HG02642 (cell line): ENCODE measurements at regions not wholly inside any gene's neighbourhood (a gene's known extent, or its start where the extent isn't known, plus 50 kb on each side); places are given as distances from the start of the nearest gene placed in this dataset.
"Not testable (repeated sequence)": the region's sequence is repeated elsewhere in the genome, so short reads cannot be mapped to it uniquely, and the experiment has no call there.

Experiments used
- ATAC-seq: cut with Tn5 transposase; IDR thresholded peaks from one replicate; pipeline ENCODE4 v1.9.1; 2021; ENCODE audit warnings: mild to moderate bottlenecking; ENCODE audit not compliant: unreplicated experiment, poor library complexity

DNA sequence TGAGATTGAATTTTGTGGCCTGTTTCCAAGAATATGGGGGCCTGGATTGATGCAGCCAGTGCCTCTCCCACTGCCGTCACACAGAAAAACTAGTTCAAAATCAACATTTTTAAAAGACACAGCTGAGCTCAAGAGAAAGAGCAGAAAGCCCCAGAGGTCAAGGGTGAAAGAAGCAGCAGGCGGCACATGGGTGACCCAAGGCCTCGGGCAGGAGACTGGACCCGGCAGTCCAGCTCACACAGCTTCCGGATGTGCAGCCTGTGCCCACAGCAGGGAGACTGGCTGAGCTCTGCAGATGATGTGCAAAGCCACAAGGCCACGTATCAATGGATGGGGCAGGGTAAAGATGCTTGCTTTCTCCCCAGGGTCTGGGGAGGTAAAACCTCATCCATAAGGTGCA, 50.4 kb upstream of the RNF32 start:
- ATAC-seq: no peak

DNA sequence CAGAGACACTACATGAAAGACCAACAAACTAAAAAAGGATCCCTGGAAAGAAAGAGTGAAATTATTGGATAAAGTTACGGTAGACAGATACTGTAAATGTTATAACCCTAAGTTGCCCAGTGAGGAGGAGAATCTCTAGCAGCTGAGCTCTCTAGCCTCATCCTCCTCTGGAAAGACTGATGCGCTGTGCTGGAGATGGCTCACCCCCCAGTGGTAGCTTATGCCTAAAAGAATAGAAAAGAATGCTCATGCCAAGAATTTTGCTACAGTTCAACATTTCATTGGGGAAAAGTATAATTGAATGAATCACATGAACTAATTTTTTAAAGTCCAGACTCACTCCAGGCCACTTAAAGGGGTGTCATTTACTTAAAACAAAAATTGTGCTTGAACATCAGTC, 50.8 kb upstream of the RNF32 start:
- no peak for ATAC-seq

DNA sequence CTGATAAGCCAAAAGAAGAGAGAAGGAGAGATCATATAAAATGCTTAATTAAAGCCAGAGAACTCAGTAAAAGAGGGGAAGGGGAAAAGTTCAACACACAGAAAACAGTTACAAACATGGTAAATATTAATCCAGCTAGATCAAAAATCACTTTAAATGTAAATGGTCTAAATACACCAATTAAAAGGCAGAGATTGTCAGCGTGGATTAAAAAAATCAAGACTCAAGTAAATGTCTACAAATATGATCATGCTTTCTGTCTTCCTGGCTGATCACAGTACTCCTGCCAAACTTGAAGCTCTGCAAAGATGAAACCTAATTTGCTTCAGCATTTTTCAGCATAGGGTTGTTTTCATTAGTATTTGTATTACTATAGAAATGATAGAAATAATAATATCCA, 54.6 kb upstream of the RNF32 start:
- no peak for ATAC-seq

DNA sequence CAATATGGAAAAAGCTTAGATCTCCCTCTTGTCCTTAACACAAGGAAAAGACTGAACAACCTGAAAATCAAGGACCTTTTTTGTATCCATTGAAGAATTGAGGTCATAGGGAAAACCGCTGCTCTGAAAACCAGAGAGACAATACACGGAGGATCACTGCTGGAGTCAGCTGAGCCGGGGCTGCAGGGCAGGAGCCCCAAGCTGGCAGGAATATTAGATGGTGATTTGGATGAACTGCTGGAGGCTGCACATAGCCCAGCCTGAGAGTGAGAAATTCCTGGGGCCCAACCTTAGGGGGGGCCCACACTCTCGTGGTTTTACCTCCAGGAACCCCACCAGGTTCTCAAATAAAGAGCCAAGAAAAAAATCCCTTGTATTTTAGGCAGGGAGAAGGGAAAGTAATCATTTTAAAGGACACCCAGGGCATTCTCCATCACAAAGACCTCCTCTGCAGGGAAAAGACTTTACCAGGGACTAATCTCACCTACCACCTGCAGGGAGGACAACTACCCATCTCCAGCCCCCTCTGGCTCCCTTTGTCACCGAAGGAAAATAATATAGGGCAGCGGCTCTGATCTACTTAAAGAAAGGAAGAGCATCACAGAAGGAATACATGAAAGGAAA, 55.4 kb upstream of the RNF32 start:
- ATAC-seq: no peak

DNA sequence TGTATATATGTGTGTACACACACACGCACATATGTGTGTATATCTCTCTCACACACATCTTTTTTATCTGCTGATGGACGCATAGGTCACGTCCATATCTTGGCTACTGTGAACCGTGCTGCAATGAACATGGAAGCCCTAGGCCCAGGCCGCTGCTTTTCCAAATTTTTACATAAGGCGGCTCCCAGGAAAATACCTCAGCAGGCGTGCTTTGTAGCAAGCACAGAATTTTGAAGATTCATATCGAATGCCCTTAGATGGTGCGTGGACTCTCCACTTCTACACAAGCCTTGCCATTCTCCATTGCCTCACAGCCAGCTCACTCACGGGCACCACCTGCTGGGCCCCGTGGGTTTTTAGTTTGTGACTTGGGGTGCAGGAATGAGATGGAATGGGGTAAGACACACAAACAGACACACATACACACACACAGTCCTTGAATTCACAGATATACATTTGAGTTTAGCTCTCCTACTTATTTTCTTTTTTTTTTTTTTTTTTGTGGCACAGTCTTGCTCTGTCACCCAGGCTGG, 57.9 kb upstream of the RNF32 start:
- ATAC-seq: no peak

DNA sequence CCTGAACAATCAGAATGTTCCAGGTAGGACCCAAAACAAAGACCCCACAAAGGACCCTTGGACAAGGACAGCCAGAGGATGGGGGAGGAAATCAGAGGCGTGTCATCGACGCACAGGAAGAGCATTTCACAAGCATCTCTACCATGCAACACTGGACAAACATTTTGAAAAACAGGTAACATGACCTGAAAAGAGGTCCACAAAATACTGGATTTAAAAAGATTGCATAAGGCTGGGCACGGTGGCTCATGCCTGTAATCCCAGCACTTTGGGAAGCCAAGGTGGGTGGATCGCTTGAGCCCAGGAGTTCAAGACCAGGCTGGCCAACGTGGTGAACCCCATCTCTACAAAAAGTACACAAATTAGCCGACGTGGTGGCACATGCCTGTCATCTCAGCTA, 60.5 kb upstream of the RNF32 start:
- no peak for ATAC-seq

DNA sequence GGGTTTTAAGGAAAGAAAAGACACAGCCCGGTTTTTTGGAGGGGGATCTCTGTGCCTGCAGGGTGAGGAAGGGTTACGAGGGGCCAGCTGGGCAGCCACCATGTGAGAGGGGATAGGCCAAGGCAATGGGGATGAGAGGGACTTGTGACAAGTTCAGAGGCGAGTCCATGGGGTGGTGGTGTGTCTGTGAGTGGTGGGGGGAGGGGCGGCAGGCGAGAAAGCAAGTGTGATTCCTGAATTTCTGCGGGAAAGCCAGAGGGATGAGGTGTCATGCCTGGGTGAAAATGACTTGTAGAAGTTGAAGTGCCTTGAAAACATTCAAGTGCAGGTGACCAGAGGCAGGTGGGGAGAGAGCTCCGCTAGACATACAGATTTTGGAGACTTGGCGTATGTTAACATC, 61.0 kb upstream of the RNF32 start:
- no peak for ATAC-seq

DNA sequence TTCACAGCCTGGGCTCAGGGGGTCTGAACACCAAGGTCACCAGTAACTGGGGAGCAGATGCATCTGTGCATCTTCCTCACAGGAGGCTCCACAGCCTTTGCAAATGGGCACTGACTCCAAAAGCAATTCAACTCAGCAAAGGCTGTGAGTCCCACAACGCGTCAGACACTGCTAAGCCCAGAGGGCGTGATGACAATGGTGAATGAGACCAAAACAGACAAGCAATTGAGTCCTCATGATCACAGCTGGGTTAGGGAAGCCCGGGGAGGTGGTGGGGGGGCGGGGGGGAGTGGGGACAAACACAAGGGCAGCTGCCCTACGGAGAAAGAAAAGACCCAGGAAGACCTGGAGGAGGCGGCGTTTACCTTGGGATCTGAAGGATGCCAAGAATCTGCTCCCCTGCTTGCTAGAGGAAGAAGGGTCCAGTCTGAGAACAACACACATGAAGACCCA, 61.6 kb upstream of the RNF32 start:
- no peak for ATAC-seq

DNA sequence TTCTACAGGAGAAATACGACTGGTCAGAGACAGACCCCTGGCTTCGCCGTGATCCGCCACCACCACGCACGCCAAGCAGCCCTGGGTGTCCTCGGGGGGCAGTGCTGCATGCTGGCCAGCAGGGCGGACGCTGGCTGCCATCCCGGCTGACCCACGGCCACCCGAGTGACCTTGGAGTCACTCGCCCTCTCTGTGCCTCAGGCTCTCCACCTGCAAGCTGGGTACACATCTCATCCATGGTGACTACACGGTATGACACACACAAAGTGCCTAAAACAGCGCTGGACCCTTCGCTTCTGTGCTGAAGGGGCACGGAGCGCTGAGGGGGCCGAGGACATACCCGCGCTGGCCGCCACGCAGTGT, 62.0 kb upstream of the RNF32 start:
- ATAC-seq: no peak

DNA sequence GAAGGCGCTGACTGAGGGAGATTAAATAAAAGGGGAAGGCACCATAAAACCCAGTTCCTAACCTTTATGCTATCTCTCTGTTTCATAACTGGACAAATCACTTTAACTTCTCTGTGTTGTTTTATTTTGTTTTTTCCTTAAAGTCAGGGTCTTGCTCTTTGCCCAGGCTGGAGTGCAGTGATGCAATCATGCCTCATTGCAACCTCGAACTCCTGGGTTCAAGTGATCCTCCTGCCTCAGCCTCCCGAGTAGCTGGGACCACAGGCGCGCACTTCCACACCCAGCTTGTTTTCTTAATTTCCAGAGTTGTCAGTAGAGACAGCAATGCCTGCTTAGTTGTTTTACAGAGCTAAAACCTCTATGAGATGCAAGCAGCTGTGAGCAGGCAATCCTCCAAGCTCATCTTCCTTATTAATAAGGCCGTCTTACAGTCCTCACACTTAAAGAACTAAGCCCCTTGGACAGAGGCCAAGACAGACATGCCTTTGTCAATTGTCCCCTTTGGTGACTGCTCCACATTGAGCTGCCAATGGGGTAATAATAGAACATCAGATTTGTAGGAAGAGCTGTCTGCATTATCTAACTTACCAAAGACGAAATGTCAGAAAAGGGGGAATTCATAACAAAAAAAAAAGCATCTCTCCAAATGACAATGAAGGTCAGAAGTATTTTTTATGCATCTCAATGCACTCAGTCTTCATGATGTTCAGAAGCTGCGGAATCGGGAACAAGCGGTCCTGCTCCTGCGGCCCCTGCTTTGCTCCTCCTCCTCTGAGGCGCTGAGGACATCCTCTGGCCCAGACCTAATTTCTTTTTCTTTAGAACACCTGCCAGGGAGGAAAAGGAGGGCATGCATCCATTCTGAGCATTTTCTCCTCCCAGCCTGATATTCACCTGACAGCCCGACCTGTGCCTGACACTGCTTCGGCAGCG, 62.7 kb upstream of the RNF32 start:
- no peak for ATAC-seq

DNA sequence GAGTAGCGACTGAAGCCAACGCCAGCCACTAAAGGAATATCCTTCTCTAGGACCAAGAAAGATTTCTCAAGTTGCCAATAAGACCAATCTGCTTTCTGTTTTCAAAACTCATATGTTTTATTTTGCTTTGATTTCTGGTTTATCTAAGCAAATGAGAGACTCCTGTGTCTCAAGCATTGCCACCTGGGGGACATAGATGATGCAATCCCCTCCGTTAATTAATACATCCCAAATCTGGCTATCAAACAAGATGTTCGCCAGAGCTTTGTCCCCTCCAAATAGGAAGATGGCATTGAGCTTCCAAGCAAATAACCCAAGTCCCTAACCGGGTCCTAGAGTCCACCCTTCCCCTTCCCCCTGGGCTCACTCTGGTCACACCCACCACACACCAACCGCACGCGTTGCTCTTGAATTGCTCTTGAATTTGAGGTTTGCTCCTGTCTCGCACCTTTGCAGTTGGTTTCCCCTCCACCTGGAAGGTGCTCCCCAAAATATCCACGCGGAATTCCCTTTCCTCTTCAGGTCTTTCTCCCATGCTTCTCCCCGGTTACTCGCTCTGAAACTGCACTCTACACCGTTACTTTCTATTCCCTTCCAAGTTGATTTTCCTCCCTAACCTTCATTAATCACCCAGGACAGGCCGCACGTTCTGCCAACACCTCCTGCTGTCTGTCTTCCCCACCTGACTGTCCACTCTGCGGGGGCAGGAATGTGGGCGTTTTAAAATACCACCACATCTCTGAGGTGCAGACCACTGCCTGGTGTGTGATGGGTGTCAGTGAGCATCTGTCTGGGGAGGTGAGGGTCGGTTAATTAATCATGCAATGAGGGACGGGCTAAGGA, 64.1 kb upstream of the RNF32 start:
- ATAC-seq: no peak

DNA sequence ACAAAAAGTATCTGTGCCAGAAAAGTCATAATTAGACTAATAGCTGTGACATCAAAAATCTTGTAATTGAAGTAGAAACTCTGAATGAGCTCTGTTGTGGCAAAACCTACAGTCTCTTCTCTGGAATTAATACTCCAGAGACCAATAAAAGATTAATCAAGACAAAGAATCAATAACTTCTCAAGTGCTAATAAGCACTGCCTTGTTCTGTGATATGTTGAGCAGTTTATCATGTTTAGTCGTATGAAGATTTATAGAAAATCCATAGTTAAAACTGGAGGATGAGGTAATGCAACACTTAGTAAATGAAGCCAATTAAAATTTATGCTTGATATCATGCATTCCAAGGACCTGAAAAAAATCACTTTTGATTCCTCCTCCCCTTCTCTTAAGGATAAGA, 72.3 kb upstream of the RNF32 start:
- ATAC-seq: no peak

DNA sequence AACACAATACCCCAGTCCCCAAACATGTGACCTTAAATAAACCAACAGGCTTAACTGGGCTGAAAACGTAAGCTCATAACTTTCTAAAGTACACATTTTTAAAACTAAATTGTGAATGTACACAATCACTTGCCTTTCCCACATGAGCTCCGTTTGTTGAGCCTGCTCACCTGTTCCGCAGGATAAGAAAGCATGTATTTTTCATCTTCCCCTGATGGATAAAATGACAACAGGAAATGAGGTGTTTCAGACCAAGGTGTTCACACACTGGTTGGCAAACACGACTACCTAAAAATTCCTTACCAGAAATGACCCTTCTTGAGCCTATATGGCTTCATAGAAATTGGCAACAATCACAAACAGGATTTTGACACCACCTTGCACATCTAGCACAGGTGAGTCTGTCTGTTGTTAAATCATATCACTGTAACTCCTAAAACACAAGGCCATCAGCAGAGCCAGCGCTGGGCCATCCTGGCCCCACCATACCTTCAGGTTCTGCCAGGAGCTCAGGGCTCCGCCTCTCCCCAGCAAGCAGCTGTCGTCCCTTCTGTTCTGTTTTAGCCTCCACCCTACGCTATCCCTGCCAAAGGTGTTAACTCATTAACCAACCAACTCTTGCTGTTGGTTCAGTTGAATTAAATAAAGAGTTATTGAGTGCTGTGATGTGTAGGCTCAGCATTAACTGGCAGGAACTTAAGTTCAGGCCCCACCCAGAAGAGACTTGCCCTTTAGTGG, 73.6 kb upstream of the RNF32 start:
- ATAC-seq: no peak

DNA sequence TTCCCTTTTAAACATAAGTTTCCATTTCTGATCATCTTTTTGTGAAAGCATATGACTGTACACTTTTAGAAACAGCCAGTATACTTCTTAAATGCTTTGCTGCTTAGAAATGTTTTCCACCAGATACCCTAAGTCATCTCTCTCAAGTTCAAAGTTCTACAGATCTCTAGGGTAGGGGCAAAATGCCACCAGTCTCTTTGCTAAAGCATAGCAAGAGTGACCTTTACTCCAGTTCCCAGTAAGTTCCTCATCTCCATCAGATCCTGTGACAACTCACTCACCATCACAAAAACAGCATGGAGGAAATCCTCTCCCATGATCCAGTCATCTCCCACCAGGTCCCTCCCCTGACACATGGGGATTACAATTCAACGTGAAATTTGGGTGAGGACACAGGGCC, 75.6 kb upstream of the RNF32 start:
- ATAC-seq: not testable (repeated sequence)

DNA sequence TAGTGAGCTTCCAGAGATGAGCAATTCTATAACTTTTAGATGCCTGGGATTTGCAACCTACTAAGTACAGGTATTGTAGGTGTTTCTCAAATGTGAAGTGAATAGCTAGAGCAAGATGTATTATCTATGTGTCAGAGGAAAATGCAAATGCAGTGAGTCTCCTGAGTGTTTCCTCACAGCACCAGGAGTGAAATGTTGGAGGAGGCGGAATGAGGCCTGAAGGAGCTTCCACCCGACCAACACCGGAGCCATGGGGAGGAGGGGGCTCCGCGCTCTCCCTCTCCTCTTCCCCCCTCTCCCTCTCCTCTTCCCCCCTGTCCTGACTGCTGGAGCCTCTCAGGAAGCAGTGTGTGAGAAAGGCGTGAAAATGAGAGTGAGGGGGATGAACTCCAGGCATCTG, 79.9 kb upstream of the RNF32 start:
- ATAC-seq: no peak

DNA sequence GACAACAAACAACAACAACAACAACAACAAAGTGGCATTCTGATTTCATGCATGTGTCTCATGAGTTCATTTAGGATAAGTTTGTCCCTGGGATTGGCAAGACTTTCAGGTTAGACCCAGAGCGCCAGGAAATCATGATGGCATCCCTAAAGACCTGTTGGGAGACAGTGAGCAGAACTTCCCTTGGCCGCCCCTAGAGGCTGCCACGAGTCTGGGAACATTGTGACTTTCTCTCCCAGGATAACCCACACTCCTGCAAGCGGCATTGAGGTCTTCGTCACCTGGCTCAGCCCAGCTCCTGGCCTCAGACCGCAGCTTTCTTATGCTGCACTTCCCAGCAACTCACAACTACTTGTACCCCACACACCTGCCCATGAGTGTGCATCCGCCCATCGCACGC, 80.5 kb upstream of the RNF32 start:
- no peak for ATAC-seq

DNA sequence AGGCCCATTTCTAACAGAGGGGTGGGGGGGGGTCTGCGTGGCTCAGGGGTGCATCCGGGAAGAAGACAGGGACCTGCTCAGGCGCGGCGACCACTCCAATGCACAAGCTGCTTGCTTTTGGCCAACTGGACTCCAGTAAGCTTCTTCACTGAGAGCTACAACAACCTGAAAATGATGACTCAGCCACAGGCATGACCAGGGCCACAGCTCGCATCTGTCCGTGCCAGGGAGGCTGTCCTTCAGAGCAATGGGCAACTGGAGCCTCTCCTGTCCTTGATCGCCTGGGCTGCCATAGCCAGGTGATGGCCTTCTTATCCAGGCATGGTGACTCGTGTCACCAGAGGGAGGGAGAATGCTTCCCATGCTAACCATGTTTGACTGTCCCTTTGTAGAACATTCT, 81.6 kb upstream of the RNF32 start:
- no peak for ATAC-seq

DNA sequence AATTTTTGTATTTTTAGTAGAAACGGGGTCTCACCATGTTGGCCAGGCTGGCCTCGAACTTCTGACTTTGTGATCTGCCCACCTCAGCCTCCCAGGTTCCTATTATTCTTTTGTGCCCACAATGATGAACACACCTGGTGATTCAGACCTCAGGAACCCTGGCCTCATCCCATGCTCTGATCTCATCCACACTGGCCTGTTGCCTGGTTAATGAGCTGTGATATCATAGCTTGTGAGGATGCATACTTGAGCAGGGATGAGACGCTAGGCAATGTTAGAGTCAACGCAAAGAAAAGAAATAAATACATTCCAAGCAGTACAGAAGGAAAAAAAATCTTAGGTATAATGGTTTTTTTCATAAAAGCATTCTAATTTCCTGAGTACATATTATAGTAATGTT, 82.4 kb upstream of the RNF32 start:
- ATAC-seq: no peak

DNA sequence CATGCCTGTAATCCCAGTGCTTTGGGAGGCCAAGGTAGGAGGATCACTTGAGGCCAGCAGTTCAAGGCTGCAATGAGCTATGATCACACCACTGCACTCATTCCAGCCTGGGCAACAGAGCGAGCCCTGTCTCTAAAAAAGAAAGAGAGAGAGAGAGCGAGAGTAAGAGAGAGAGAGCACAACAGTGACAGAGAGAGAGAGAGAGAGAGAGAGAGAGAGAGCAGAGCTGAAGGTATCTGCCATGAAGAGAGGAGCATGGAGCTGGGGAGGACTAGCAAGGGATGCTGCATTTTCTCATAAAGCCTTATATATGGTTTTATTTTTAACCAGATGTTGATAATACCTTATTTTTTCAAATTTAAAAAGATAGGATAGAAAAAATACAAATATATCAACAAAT, 84.5 kb upstream of the RNF32 start:
- no peak for ATAC-seq

DNA sequence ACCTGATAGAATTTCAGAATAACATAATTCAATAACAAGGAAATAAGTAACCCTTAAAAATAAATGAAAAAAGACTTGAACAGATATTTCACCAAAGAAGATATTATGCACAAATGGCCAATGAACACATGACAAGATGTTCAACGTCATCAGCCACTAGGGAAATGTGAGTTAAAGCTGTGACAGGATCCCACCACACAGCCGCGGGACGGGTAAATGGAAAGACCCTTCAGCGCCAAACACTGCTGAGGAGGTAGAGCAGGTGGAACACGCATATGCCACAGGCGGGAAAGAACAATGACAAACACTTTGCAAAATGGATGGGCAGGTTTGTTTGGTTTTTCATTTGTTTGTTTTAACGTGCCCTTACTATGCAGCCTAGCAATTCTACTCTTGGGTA, 86.1 kb upstream of the RNF32 start:
- no peak for ATAC-seq
